ENCODE measurements at regions not wholly inside any gene's neighbourhood (a gene's known extent, or its start where the extent isn't known, plus 50 kb on each side); places are given as distances from the start of the nearest gene placed in this dataset.

GRCh38 chr9:78788101-78788500 lies 491.2 kb downstream of the PSAT1 start:
- no peak for DNase-seq (ENCODE audit: low read depth in 2 of 2)

GRCh38 chr9:78791779-78792178 lies 494.9 kb downstream of the PSAT1 start:
- no peak for DNase-seq (ENCODE audit: low read depth in 2 of 2)

- DNase-seq (ENCODE audit: low read depth in 2 of 2), result no peak
Measured at GRCh38 chr9:78792745-78793144, 495.8 kb downstream of the PSAT1 start.

- DNase-seq (ENCODE audit: low read depth in 2 of 2), result no peak
Measured at GRCh38 chr9:78805771-78806170, 508.8 kb downstream of the PSAT1 start.

DNA sequence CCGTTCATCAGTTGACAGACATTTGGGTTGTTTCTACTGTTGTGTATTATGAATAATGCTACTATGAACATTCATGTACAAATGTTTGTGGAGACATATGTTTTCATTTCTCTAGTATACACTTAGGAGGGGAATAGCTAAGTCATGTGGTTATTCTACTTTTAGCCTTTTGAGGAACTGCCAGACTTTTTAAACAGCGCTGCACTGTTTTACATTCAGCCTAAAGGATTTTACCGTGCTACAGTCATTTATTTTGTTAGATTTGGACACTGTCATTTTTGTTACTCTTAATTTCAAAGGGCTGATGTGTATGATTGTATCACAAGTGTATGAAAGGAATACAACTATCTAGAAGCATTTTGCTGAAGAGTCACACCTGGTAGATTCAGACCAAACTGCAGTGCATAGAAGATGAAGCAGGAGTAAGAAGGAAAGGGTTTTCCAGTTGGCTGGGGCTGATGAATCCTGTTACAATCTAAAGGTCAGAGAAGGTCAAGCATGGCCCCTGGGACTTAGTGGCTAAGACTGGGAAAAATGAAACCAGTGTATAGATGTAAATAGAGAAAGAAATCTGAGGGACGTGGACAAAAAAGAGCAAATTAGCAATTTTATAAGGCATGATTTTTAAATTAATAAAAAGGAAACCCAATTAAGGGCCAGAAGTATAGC lies 509.7 kb downstream of the PSAT1 start:
- DNase-seq (ENCODE audit: low read depth in 2 of 2), result no peak

DNA sequence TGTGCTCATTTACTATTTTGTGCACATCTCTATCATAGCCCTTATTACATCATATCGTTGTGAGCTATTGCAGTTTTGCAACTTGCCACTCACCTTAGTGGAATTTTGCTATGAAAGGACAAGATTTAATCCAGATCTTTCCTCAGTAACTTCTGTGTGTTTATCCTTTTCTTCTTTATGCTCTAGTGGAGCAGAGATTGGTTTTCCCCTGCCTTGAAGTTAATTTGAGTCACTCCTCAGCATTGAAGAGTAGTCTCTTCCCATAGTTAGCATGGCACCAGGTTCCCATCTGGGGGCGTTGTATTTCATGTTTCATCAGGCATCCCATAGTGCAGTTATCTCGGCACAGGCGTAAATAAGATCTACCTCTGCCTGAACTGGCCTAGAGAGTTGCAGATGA lies 510.4 kb downstream of the PSAT1 start:
- DNase-seq (ENCODE audit: low read depth in 2 of 2), result no peak

DNA sequence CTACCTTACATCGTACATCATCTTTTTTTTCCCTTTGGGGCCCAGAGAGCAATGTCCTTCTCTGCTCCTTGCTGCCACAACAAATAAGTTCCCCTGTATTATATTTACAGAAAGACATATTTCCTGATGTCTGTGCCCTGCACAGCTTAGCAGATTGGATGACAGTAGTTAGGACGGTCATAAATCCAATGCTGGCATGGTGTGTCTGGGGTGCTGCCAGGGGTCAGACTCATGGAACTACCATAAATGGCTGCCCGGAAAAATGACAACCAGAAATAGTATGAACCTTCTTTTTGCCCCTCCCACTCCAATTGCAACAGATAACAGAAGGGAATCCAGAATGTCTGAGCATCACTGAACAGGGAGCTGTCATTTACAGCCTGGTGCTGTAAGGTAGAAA lies 511.1 kb downstream of the PSAT1 start:
- DNase-seq (ENCODE audit: low read depth in 2 of 2), result no peak

GRCh38 chr9:78811622-78812276 lies 514.8 kb downstream of the PSAT1 start:
- DNase-seq (ENCODE audit: low read depth in 2 of 2), result no peak

DNA sequence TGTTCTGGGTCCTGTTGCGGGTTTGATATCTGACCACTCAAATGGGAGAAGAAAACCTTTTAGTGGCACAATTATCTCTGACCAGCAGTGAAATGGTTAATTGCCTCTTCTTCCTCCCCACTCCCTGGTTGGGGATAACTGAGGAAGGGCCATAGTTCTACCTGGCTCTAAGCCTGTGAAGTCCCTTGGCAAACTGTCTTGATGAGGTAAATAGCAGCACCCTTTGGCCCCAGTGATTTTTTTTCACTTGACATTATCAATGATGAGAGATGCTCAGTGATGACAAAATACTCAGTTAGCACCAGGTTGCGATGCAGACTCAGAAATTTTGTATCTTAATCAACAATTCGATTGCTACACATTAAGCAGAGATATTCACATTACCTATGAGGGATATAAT lies 515.7 kb downstream of the PSAT1 start:
- no peak for DNase-seq (ENCODE audit: low read depth in 2 of 2)

- no peak for DNase-seq (ENCODE audit: low read depth in 2 of 2)
Measured at GRCh38 chr9:78813602-78814180, 516.8 kb downstream of the PSAT1 start.

GRCh38 chr9:78821126-78821822 lies 524.3 kb downstream of the PSAT1 start:
- no peak for DNase-seq (ENCODE audit: low read depth in 2 of 2)

DNA sequence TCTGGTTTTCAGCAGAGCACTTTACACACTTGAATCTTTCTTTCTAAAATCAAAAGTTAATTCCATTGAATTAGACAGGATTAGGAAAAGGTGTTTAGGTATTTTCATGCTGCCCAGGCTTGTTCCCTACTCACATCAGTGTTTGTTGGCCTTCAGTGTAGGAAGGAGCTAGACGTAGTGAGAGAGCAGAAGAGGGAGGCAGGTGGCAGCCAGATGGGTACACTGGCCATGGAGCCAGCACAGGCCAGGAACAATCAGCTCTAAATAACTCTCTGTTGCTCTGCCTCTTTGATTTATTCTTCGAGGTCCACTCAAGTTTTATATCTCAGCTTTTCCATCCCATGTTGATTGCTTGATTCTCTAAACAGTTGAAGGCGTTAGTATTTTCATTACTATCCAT lies 529.6 kb downstream of the PSAT1 start:
- no peak for DNase-seq (ENCODE audit: low read depth in 2 of 2)

- DNase-seq (ENCODE audit: low read depth in 2 of 2), result no peak
Measured at GRCh38 chr9:78828521-78828920, 531.6 kb downstream of the PSAT1 start.

- DNase-seq (ENCODE audit: low read depth in 2 of 2), result no peak
Measured at GRCh38 chr9:78830301-78830700, 533.4 kb downstream of the PSAT1 start.

- DNase-seq (ENCODE audit: low read depth in 2 of 2), result no peak
Measured at GRCh38 chr9:78831726-78832125, 534.8 kb downstream of the PSAT1 start.

GRCh38 chr9:78835928-78836450 lies 539.1 kb downstream of the PSAT1 start:
- DNase-seq (ENCODE audit: low read depth in 2 of 2), result no peak

- DNase-seq (ENCODE audit: low read depth in 2 of 2), result no peak
Measured at GRCh38 chr9:78839252-78839651, 542.3 kb downstream of the PSAT1 start.

- no peak for DNase-seq (ENCODE audit: low read depth in 2 of 2)
Measured at GRCh38 chr9:78848061-78848460, 551.1 kb downstream of the PSAT1 start.

GRCh38 chr9:78856144-78856543 lies 559.2 kb downstream of the PSAT1 start:
- DNase-seq (ENCODE audit: low read depth in 2 of 2), result no peak

- DNase-seq (ENCODE audit: low read depth in 2 of 2), result no peak
Measured at GRCh38 chr9:78856781-78857180, 559.9 kb downstream of the PSAT1 start.

- DNase-seq (ENCODE audit: low read depth in 2 of 2), result no peak
Measured at GRCh38 chr9:78857373-78858225, 560.7 kb downstream of the PSAT1 start.

- no peak for DNase-seq (ENCODE audit: low read depth in 2 of 2)
Measured at GRCh38 chr9:78858266-78858665, 561.3 kb downstream of the PSAT1 start.
